ENCODE measurements at regions not wholly inside any gene's neighbourhood (a gene's known extent, or its start where the extent isn't known, plus 50 kb on each side); places are given as distances from the start of the nearest gene placed in this dataset.
"Not testable (repeated sequence)": the region's sequence is repeated elsewhere in the genome, so short reads cannot be mapped to it uniquely, and the experiment has no call there.

DNA sequence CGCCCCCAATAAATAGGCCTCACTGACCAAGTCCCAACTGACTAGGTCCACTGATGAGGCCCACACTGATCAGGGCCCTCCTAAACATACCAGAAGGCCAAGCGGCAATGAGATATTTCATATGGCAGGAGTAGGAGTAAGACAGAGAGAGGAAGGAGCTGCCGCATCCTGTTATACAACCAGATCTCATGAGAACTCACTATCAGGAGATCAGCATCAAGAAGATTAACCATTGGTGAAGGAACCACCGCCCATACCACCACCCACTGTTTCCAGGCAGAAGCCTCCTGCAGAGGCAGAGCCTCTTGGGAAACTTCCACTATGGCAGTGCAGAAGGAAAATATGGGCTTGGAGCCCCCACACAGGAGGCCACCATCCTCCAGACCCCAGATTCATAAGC is 95.0 kb upstream of the CTSV start:
- FAIRE-seq; H3K27ac ChIP-seq (ENCODE audit: low read depth, low read length); H3K23ac ChIP-seq (ENCODE audit: insufficient read length); H2BK15ac ChIP-seq (ENCODE audit: low read length); H3K4ac ChIP-seq (replicated peaks; ENCODE audit: insufficient read length, low read depth, low read length); POLR2A ChIA-PET (ENCODE audit: partially characterized antibody); H4K91ac ChIP-seq (replicated peaks; ENCODE audit: insufficient read length, low read length); H3K27me3 ChIP-seq (replicated peaks in 1 of 4; ENCODE audit: control insufficient read depth in 3 of 4, extremely low read depth in 1 of 4, insufficient read depth in 3 of 4, low read length in 3 of 4); H3K4me3 ChIP-seq (ENCODE audit: extremely low read depth in 1 of 4, insufficient read depth in 2 of 4, low read depth in 3 of 4, low read length in 4 of 4); H3K9ac ChIP-seq (replicated peaks in 1 of 4; ENCODE audit: extremely low read depth in 1 of 4, low read depth in 3 of 4, low read length in 3 of 4); H2BK120ac ChIP-seq (replicated peaks; ENCODE audit: low read depth, low read length); H3K56ac ChIP-seq (replicated peaks; ENCODE audit: insufficient read length, low read depth, low read length); H3K18ac ChIP-seq (ENCODE audit: extremely low read depth, low read length); H4K8ac ChIP-seq (ENCODE audit: extremely low read depth, insufficient read depth, low read length); CTCF ChIA-PET (ENCODE audit: partially characterized antibody); H3K9me3 ChIP-seq (ENCODE audit: insufficient read depth in 2 of 2, low read depth in 1 of 2, low read length in 1 of 2); H2AK5ac ChIP-seq (ENCODE audit: low read depth, low read length); H3K23me2 ChIP-seq (ENCODE audit: low read depth, low read length); H4K20me1 ChIP-seq (replicated peaks in 1 of 2; ENCODE audit: control insufficient read depth in 1 of 2, insufficient read depth in 2 of 2, low read length in 2 of 2); H2BK5ac ChIP-seq (ENCODE audit: low read depth, low read length); H3K14ac ChIP-seq (ENCODE audit: insufficient read length); H2AFZ ChIP-seq (ENCODE audit: low read length); H2BK12ac ChIP-seq (ENCODE audit: low read depth, low read length); H4K5ac ChIP-seq (ENCODE audit: insufficient read length, low read depth, low read length); H3K4me2 ChIP-seq (ENCODE audit: insufficient read depth in 1 of 2, low read depth in 2 of 2, low read length in 2 of 2); H3K4me1 ChIP-seq (replicated peaks in 1 of 4; ENCODE audit: control insufficient read depth in 3 of 4, insufficient read depth in 4 of 4, low read length in 3 of 4); H2BK20ac ChIP-seq (ENCODE audit: low read length); H3K79me1 ChIP-seq (ENCODE audit: low read depth, low read length); DNase-seq (ENCODE audit: low read depth in 1 of 2, low spot score in 2 of 2): not testable (repeated sequence)
- WGBS, 2 experiments (ENCODE audit: extremely low coverage in 1 of 2, insufficient coverage in 1 of 2, insufficient read length in 1 of 2, insufficient replicate concordance in 2 of 2, low coverage in 1 of 2, low lambda C conversion rate in 2 of 2, missing lambda C conversion rate in 1 of 2), result 86% methylated on average over 4 of the region's 4 CpGs; no CpG with 5 or more reads in 1 of the 2 experiments
- Histone ChIP-seq H3K79me2 (ENCODE audit: control insufficient read depth in 1 of 2, insufficient read depth in 2 of 2, low read length in 2 of 2) (peaks cover 0 to 41% of the 10 kb centered on the region in 2 experiments; a peak in 2 of 4 replicates), H3K36me3 (ENCODE audit: control insufficient read depth in 2 of 4, insufficient read depth in 4 of 4, low read length in 3 of 4) (peaks cover 6 to 53% (median 28%) of the 10 kb centered on the region in 4 experiments; a peak in 7 of 8 replicates)

All from H1 (cell line).